ENCODE measurements at regions not wholly inside any gene's neighbourhood (a gene's known extent, or its start where the extent isn't known, plus 50 kb on each side); places are given as distances from the start of the nearest gene placed in this dataset.
"Not testable (repeated sequence)": the region's sequence is repeated elsewhere in the genome, so short reads cannot be mapped to it uniquely, and the experiment has no call there.

DNA sequence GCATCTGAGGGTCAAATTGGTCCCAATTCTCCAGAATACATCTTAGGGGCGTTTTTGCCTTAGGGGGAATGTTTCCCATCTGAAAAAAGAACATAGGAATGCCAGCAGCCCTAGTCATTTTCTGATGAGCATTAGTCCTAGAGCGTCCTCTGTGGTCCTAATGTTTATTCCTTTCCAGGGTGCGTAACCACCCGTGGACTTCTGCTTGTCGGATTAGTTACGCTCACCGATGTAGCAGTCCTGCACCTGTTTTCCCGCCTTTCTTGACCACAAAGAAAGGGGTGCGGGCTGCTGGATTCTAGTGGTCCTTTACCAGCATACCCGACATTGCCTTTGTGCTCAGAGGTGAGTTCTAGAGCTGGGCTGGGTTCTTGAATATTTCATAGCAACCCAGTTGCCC, 91.3 kb upstream of the SMAD3 start:
- not testable (repeated sequence) for TF ChIP-seq EZH2 (optimal IDR thresholded peaks at IDR 0.05; ENCODE audit: low read depth, low read length)
- TF ChIP-seq, protein P1, sequence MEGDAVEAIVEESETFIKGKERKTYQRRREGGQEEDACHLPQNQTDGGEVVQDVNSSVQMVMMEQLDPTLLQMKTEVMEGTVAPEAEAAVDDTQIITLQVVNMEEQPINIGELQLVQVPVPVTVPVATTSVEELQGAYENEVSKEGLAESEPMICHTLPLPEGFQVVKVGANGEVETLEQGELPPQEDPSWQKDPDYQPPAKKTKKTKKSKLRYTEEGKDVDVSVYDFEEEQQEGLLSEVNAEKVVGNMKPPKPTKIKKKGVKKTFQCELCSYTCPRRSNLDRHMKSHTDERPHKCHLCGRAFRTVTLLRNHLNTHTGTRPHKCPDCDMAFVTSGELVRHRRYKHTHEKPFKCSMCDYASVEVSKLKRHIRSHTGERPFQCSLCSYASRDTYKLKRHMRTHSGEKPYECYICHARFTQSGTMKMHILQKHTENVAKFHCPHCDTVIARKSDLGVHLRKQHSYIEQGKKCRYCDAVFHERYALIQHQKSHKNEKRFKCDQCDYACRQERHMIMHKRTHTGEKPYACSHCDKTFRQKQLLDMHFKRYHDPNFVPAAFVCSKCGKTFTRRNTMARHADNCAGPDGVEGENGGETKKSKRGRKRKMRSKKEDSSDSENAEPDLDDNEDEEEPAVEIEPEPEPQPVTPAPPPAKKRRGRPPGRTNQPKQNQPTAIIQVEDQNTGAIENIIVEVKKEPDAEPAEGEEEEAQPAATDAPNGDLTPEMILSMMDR (IDR thresholded peaks at IDR 0.05; ENCODE audit: low read length) = not testable (repeated sequence)

Measured in MM.1S (cell line).